Endodermal cell (in vitro differentiated cells): ENCODE measurements at regions not wholly inside any gene's neighbourhood (a gene's known extent, or its start where the extent isn't known, plus 50 kb on each side); places are given as distances from the start of the nearest gene placed in this dataset.
A peak's percentile ranks its signal among the peaks of the same experiment; 100 is the strongest.

Source experiments
- DNase-seq: peaks from one replicate; pipeline ENCODE4 v3.0.0-alpha.2; 2017
- H3K27ac ChIP-seq: 2 replicates; pipeline ENCODE4 v1.5.1; 2013; ENCODE audit warnings: mild to moderate bottlenecking, low read depth, low read length, moderate library complexity
- H3K27me3 ChIP-seq: 2 replicates; pipeline ENCODE4 v1.6.1; 2013; ENCODE audit warnings: mild to moderate bottlenecking, low read length, moderate library complexity; ENCODE audit not compliant: insufficient read depth, control insufficient read depth, poor library complexity, severe bottlenecking
- H3K36me3 ChIP-seq: 2 replicates; pipeline ENCODE4 v1.7.0; 2013; ENCODE audit warnings: mild to moderate bottlenecking, low read length, moderate library complexity; ENCODE audit not compliant: control insufficient read depth, insufficient read depth
- H3K4me1 ChIP-seq: one replicate; pipeline ENCODE4 v1.7.0; 2013; ENCODE audit warnings: low read length; ENCODE audit not compliant: control insufficient read depth, insufficient read depth
- H3K4me3 ChIP-seq: 2 replicates; pipeline ENCODE4 v1.5.1; 2013; ENCODE audit warnings: mild to moderate bottlenecking, low read length, moderate library complexity
- H3K9ac ChIP-seq: 2 replicates; pipeline ENCODE4 v1.6.1; 2013; ENCODE audit warnings: mild to moderate bottlenecking, low read length, moderate library complexity; ENCODE audit not compliant: poor library complexity, severe bottlenecking; ENCODE audit errors: extremely low read depth
- H3K9me3 ChIP-seq: 2 replicates; pipeline ENCODE4 v1.6.1; 2013; ENCODE audit warnings: mild to moderate bottlenecking, low read length, moderate library complexity; ENCODE audit not compliant: control insufficient read depth
- H3K27ac Mint-ChIP-seq: 2 replicates; pipeline ENCODE4 v1.8.0; 2020; ENCODE audit warnings: mixed read lengths
- H3K27me3 Mint-ChIP-seq: 2 replicates; pipeline ENCODE4 v1.8.0; 2021; ENCODE audit warnings: mild to moderate bottlenecking, mixed read lengths; ENCODE audit not compliant: insufficient read depth
- H3K36me3 Mint-ChIP-seq: 2 replicates; pipeline ENCODE4 v1.8.0; 2020; ENCODE audit warnings: low read depth, mixed read lengths
- H3K4me1 Mint-ChIP-seq: 2 replicates; pipeline ENCODE4 v1.8.0; 2020; ENCODE audit warnings: mixed read lengths
- H3K4me3 Mint-ChIP-seq: 2 replicates; pipeline ENCODE4 v1.8.0; 2020; ENCODE audit warnings: mild to moderate bottlenecking, moderate library complexity, mixed read lengths
- H3K9me3 Mint-ChIP-seq: 2 replicates; pipeline ENCODE4 v1.8.0; 2020; ENCODE audit warnings: mild to moderate bottlenecking, mixed read lengths
- WGBS, 2 experiments: methylation state at CpG; one replicate each; pipeline versions ENCODE4 v1.1.5 to v1.1.7; 2013; ENCODE audit warnings: missing lambda C conversion rate in 2 of 2, mixed read lengths in 1 of 2; ENCODE audit not compliant: insufficient coverage in 1 of 2, insufficient read length in 1 of 2; 5-methylcytosine and 5-hydroxymethylcytosine counted together
- TF ChIP-seq, protein P1 (sequence below): fragments of 200-600 bp; sonication (generic); conservative IDR thresholded peaks from 2 replicates; pipeline ENCODE4 v1.5.0; 2021; ENCODE audit warnings: antibody characterized with exemption, mild to moderate bottlenecking

DNA sequence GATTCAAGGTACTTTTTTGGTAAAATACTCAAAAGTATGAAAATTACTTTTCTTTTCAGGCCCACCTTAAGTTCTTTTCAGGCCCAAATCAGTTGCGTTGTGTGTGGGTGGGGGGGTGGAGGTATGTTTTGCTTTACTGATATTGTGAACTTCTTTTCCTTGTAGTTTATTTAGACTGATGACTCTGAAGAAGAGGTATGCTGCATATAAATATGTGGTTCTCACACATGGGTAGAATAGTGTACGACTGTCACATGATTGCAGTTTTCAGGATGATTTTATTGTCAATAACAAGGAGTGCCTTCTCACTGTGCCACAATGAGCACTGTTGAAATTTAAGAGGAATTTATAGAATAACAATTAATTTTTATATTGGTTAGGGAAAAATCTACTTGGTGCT is 166.6 kb upstream of the ATP2B1 start:
- no peak overlapping the region for H3K27ac Mint-ChIP-seq
- no peak overlapping the region for H3K4me3 ChIP-seq
- TF ChIP-seq, protein P1, sequence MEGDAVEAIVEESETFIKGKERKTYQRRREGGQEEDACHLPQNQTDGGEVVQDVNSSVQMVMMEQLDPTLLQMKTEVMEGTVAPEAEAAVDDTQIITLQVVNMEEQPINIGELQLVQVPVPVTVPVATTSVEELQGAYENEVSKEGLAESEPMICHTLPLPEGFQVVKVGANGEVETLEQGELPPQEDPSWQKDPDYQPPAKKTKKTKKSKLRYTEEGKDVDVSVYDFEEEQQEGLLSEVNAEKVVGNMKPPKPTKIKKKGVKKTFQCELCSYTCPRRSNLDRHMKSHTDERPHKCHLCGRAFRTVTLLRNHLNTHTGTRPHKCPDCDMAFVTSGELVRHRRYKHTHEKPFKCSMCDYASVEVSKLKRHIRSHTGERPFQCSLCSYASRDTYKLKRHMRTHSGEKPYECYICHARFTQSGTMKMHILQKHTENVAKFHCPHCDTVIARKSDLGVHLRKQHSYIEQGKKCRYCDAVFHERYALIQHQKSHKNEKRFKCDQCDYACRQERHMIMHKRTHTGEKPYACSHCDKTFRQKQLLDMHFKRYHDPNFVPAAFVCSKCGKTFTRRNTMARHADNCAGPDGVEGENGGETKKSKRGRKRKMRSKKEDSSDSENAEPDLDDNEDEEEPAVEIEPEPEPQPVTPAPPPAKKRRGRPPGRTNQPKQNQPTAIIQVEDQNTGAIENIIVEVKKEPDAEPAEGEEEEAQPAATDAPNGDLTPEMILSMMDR = no peak
- DNase-seq = no peak
- 90 to 100% methylated on average over 1 to 2 of the region's 2 CpGs for WGBS, 2 experiments
- peaks cover 11% of the 10 kb centered on the region for H3K9me3 Mint-ChIP-seq
- H3K36me3 ChIP-seq = no peaks in the 10 kb centered on the region
- no peaks in the 10 kb centered on the region for H3K27me3 ChIP-seq
- no peaks in the 10 kb centered on the region for H3K27me3 Mint-ChIP-seq
- H3K4me3 Mint-ChIP-seq = no peak overlapping the region
- peaks cover 5% of the 10 kb centered on the region for H3K9me3 ChIP-seq
- H3K27ac ChIP-seq = no peak overlapping the region
- peaks cover 3% of the 10 kb centered on the region for H3K4me1 Mint-ChIP-seq
- H3K36me3 Mint-ChIP-seq = no peaks in the 10 kb centered on the region
- H3K4me1 ChIP-seq = no peaks in the 10 kb centered on the region
- no peak overlapping the region for H3K9ac ChIP-seq

DNA sequence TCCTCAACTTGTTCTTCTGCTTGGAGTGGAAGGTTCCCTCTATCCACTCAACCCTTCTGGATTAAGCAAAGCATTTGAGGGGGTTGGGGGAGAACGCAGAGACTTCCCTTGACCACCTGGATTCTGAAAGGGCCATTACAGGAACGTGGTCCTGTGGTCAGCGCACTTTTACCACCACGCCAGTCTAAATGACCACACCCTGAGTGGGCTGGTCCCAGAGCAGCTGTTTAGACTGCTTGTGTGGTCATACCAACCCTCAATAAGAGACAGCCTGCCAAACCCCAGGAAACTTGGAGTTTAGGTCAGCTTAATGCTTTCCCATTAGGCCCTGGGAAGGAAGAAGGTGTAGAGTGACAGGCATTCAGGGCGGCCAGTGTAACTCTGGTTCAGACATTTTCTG is 165.5 kb upstream of the ATP2B1 start:
- no peak overlapping the region for H3K27ac Mint-ChIP-seq
- TF ChIP-seq, protein P1 = no peak
- no peaks in the 10 kb centered on the region for H3K4me1 ChIP-seq
- no peak overlapping the region for H3K4me3 ChIP-seq
- H3K36me3 ChIP-seq = no peaks in the 10 kb centered on the region
- no peak overlapping the region for H3K27ac ChIP-seq
- peaks cover 16% of the 10 kb centered on the region for H3K9me3 Mint-ChIP-seq
- H3K9me3 ChIP-seq = peaks cover 7% of the 10 kb centered on the region
- H3K4me1 Mint-ChIP-seq = peaks cover 3% of the 10 kb centered on the region
- H3K9ac ChIP-seq = no peak overlapping the region
- DNase-seq = no peak
- 86 to 98% methylated on average over 1 to 5 of the region's 5 CpGs for WGBS, 2 experiments
- no peaks in the 10 kb centered on the region for H3K27me3 ChIP-seq
- H3K4me3 Mint-ChIP-seq = no peak overlapping the region
- no peaks in the 10 kb centered on the region for H3K27me3 Mint-ChIP-seq
- H3K36me3 Mint-ChIP-seq = no peaks in the 10 kb centered on the region

DNA sequence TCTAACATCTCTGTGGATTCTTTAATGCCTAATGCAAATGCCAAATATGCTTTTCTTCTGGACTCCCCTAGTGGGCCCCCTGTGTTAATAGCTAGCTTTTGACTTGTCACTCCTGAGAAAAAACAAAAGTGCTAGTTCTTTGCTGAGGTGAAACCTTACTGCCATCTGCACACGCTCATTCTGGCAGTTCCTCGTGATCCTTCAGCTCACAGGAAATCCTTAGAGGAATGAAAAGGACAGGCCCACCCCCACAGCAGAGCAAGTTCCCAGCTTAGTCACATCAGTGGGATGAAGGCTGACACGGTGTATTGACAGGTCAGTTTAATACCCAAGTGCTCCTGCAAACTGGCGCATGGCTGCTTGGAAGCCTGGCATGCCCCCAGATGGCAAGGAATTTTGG is 165.1 kb upstream of the ATP2B1 start:
- H3K27me3 Mint-ChIP-seq = no peaks in the 10 kb centered on the region
- H3K4me1 ChIP-seq = no peaks in the 10 kb centered on the region
- H3K4me3 Mint-ChIP-seq = no peak overlapping the region
- peaks cover 16% of the 10 kb centered on the region for H3K9me3 Mint-ChIP-seq
- no peaks in the 10 kb centered on the region for H3K36me3 ChIP-seq
- TF ChIP-seq, protein P1 = no peak
- DNase-seq = no peak
- H3K27ac ChIP-seq = peak overlapping the region; percentile 6
- no peaks in the 10 kb centered on the region for H3K27me3 ChIP-seq
- no peaks in the 10 kb centered on the region for H3K36me3 Mint-ChIP-seq
- 85 to 87% methylated on average over 4 of the region's 4 CpGs for WGBS, 2 experiments
- H3K27ac Mint-ChIP-seq = no peak overlapping the region
- no peak overlapping the region for H3K9ac ChIP-seq
- H3K9me3 ChIP-seq = peaks cover 7% of the 10 kb centered on the region
- peaks cover 3% of the 10 kb centered on the region for H3K4me1 Mint-ChIP-seq
- no peak overlapping the region for H3K4me3 ChIP-seq
